OCI-LY3 (cell line): ENCODE measurements at regions not wholly inside any gene's neighbourhood (a gene's known extent, or its start where the extent isn't known, plus 50 kb on each side); places are given as distances from the start of the nearest gene placed in this dataset.
A peak's percentile ranks its signal among the peaks of the same experiment; 100 is the strongest.
"Not testable (repeated sequence)": the region's sequence is repeated elsewhere in the genome, so short reads cannot be mapped to it uniquely, and the experiment has no call there.

Source experiments
- H2AFZ ChIP-seq: fragments of 200-600, 300-600 bp; shearing (Covaris generic); 2 replicates; pipeline ENCODE4 v1.6.0; 2014; ENCODE audit warnings: antibody characterized with exemption, low read depth, low read length
- H3K27ac ChIP-seq: fragments of 200-600, 300-600 bp; sonication (generic); 2 replicates; pipeline ENCODE4 v1.5.1; 2014; ENCODE audit warnings: mild to moderate bottlenecking, low read length, moderate library complexity, mixed read lengths
- H3K27me3 ChIP-seq: fragments of 200-600, 300-600 bp; sonication (generic); 2 replicates; pipeline ENCODE4 v1.6.1; 2014; ENCODE audit warnings: low read depth, low read length, mixed read lengths
- H3K36me3 ChIP-seq: fragments of 200-600, 300-600 bp; sonication (generic); replicated peaks from 2 replicates; pipeline ENCODE3; 2014; ENCODE audit warnings: low read depth, low read length, mixed read lengths
- H3K4me1 ChIP-seq: fragments of 300-600, 200-600 bp; sonication (generic); 2 replicates; pipeline ENCODE4 v1.6.1; 2014; ENCODE audit warnings: low read length, mixed read lengths
- H3K4me2 ChIP-seq: fragments of 200-600, 300-600 bp; sonication (generic); 2 replicates; pipeline ENCODE4 v1.6.1; 2014; ENCODE audit warnings: low read length, mixed read lengths
- H3K4me3 ChIP-seq: fragments of 300-600, 200-600 bp; sonication (generic); 2 replicates; pipeline ENCODE4 v1.5.1; 2014; ENCODE audit warnings: antibody characterized with exemption, mild to moderate bottlenecking, low read length, moderate library complexity
- H3K79me2 ChIP-seq: fragments of 300-600, 200-600 bp; shearing (Covaris generic); 2 replicates; pipeline ENCODE4 v1.6.1; 2014; ENCODE audit warnings: mild to moderate bottlenecking, low read length, mixed read lengths
- H3K9ac ChIP-seq: fragments of 300-600, 200-600 bp; shearing (Covaris generic); 2 replicates; pipeline ENCODE4 v1.6.0; 2014; ENCODE audit warnings: mild to moderate bottlenecking, low read length, moderate library complexity
- H3K9me3 ChIP-seq: fragments of 200-600, 300-600 bp; shearing (Covaris generic); 2 replicates; pipeline ENCODE4 v1.6.1; 2014; ENCODE audit warnings: low read length, mixed read lengths; ENCODE audit not compliant: insufficient read depth
- H4K20me1 ChIP-seq: fragments of 200-600, 300-600 bp; sonication (generic); 2 replicates; pipeline ENCODE4 v1.6.1; 2016; ENCODE audit warnings: low read length, mixed read lengths; ENCODE audit not compliant: insufficient read depth
- CTCF ChIP-seq: fragments of 200-600, 300-600 bp; sonication (generic); IDR thresholded peaks from 2 replicates; pipeline ENCODE4 v1.5.1; 2014; ENCODE audit warnings: antibody characterized with exemption, low read length, low read depth
- EZH2phosphoT487 ChIP-seq: fragments of 200-600 bp; shearing (Covaris generic); IDR thresholded peaks from 2 replicates; pipeline ENCODE4 v1.6.1; 2018; ENCODE audit warnings: antibody characterized with exemption, mixed run types, low read depth

- Histone ChIP-seq H3K27me3 (no peaks in the 10 kb centered on the region), H3K9ac (no peak overlapping the region), H3K4me1 (no peaks in the 10 kb centered on the region), H3K4me3 (no peak overlapping the region), H3K79me2 (no peaks in the 10 kb centered on the region), H3K27ac (no peak overlapping the region), H3K4me2 (no peak overlapping the region), H2AFZ (no peak overlapping the region), H3K9me3 (no peaks in the 10 kb centered on the region), H3K36me3 (no peaks in the 10 kb centered on the region), H4K20me1 (no peaks in the 10 kb centered on the region)
- TF ChIP-seq EZH2phosphoT487 (no peak), CTCF (peak; percentile 84)
Measured at GRCh38 chr5:174951151-174951780, 226.9 kb downstream of the MSX2 start.

GRCh38 chr5:174947548-174947947 is 223.2 kb downstream of the MSX2 start:
- Histone ChIP-seq H4K20me1 (no peaks in the 10 kb centered on the region), H3K9ac (no peak overlapping the region), H3K9me3 (no peaks in the 10 kb centered on the region), H3K4me2 (no peak overlapping the region), H2AFZ (no peak overlapping the region), H3K4me1 (no peaks in the 10 kb centered on the region), H3K36me3 (no peaks in the 10 kb centered on the region), H3K4me3 (no peak overlapping the region), H3K27ac (no peak overlapping the region), H3K79me2 (no peaks in the 10 kb centered on the region), H3K27me3 (no peaks in the 10 kb centered on the region)
- TF ChIP-seq EZH2phosphoT487 (no peak), CTCF (no peak)

DNA sequence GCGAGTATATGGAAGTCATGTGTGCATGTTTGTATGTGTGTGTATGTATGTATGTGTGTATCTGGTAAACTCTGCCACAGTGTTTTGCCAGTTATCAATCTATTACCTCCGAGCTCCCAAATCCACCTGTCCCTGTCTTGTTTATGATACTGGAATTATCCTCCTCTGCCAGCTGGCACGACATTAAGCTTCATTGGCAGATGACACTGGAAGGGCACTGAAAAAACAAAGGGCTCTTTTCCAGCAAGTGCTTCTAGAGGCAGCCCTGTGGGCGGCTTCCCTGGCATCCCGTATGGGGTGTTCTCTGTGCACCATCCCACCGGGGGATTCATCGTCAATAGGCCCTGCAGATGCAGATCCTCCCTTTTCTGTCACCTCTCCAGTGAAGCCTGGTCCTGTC is 221.5 kb downstream of the MSX2 start:
- H3K4me3 ChIP-seq: no peak overlapping the region
- H3K9me3 ChIP-seq: no peaks in the 10 kb centered on the region
- no peak overlapping the region for H2AFZ ChIP-seq

GRCh38 chr5:174943785-174944184 is 219.4 kb downstream of the MSX2 start:
- no peak overlapping the region for H3K27ac ChIP-seq
- no peaks in the 10 kb centered on the region for H3K9me3 ChIP-seq
- H3K79me2 ChIP-seq: no peaks in the 10 kb centered on the region
- H3K36me3 ChIP-seq: no peaks in the 10 kb centered on the region
- no peak overlapping the region for H3K4me2 ChIP-seq
- H3K4me3 ChIP-seq: no peak overlapping the region
- no peaks in the 10 kb centered on the region; the same call in 1 of the 2 replicates for H3K27me3 ChIP-seq
- H3K9ac ChIP-seq: no peak overlapping the region
- TF ChIP-seq EZH2phosphoT487 (no peak), CTCF (no peak)
- no peaks in the 10 kb centered on the region for H4K20me1 ChIP-seq
- no peak overlapping the region for H2AFZ ChIP-seq
- H3K4me1 ChIP-seq: no peaks in the 10 kb centered on the region

More for the DNA sequence above, 221.5 kb downstream of the MSX2 start:
- Histone ChIP-seq H3K4me2 (no peak overlapping the region), H3K79me2 (no peaks in the 10 kb centered on the region), H4K20me1 (no peaks in the 10 kb centered on the region), H3K9ac (no peak overlapping the region), H3K27me3 (no peaks in the 10 kb centered on the region), H3K36me3 (no peaks in the 10 kb centered on the region), H3K4me1 (no peaks in the 10 kb centered on the region), H3K27ac (no peak overlapping the region)
- TF ChIP-seq EZH2phosphoT487 (no peak), CTCF (no peak)

DNA sequence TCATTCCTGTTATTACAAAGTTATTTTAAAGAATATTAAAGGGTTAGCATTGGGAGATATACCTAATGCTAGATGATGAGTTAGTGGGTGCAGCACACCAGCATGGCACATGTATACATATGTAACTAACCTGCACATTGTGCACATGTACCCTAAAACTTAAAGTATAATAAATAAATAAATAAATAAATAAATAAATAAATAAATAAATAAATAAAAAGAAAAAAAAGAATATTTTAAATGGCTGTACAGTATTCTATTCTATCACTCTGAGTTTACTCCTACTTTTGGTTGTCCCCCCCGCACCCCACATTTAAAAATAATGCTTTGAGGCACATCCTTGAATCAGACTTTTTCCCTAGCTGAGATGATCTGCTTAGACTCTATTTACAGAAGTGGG is 218.6 kb downstream of the MSX2 start:
- not testable (repeated sequence) for H2AFZ ChIP-seq, H3K4me1 ChIP-seq, H3K79me2 ChIP-seq, H3K4me3 ChIP-seq, H3K27me3 ChIP-seq, H3K36me3 ChIP-seq, H3K27ac ChIP-seq, H4K20me1 ChIP-seq, H3K4me2 ChIP-seq, H3K9me3 ChIP-seq, H3K9ac ChIP-seq
